HTERT RPE-1 (cell line): ENCODE measurements at regions not wholly inside any gene's neighbourhood (a gene's known extent, or its start where the extent isn't known, plus 50 kb on each side); places are given as distances from the start of the nearest gene placed in this dataset.

Source experiments
- in situ Hi-C: fragments of 300-500 bp; cut with MboI; formaldehyde crosslinking; loops from 4 replicates; pipeline ENCODE4 v1.14.3; 2020; ENCODE audit warnings: low sequenced_read_pairs

DNA sequence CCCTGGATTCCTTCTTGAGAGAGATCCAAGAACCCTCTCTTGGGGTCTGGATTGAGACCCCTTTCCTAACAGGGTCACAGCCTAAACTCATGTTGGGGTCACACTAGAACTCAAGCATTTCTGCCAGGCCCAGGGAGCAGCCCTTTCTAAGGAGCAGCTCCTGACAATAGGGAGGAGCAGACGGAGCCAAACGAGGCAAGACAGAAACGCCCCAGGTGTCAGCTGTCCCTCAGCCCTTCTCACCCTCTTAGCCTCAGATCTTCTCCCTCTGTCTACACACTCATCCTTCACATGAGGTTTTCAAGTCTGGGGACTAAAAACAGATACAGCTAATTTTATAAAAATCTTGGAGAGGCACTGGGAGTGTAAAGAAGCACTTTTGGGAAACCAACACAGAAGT is 157.2 kb downstream of the SOCS6 start:
- in situ Hi-C loops: loop anchor here (25.0 kb wide), 1 partner anchor 259 kb away; no protein-coding TSS in a partner anchor

DNA sequence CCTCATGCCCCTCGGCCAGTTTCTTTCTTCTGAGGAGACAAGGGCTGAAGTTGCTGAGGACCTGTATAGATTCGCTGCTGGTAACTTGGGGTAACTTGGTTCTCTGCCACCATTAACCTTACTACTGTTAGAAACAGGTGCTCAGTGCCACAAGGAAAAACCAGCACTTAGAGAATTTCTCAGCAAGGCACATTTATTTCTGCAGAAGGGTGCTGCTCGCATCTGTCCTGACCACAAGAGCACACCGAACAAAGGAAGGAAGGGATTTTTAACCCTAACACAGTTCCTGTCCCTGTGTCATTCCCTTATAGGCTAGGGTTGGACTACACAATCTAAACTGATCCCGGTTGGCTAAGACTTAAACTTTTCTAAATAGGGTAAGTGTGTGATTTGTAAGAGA is 154.1 kb downstream of the SOCS6 start:
- in situ Hi-C loops: loop anchor here (25.0 kb wide), 1 partner anchor 256 kb away; no protein-coding TSS in a partner anchor

DNA sequence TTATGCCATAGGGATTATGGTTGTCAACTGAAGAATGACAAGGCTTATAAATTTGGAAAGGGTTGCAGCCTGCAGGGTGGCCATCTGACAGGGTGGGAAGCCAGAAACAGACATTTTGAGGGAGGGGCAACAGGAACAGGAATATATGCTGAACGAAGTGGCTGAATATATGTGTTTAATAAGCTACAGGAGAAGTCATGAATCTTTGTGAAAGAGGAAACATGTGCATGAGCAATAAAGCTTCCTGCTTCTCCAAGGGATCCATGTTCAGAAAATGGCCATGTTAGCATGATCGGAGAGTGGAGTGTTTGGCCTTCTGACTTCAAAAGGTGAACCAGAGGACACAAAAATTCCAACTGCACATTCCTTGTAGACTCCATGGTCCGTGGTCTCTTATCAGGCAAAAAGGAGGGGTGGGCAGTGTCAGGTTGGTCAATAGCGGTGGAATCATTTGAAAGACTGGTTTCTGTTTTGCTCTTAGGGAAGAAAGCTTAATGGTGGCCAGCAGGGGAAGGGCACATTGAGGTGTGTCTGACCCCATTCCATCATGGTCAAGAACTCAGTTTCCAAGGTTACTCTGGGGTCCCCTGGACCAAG is 144.1 kb downstream of the SOCS6 start:
- in situ Hi-C loops: loop anchor here (25.0 kb wide), 1 partner anchor 246 kb away; no protein-coding TSS in a partner anchor

DNA sequence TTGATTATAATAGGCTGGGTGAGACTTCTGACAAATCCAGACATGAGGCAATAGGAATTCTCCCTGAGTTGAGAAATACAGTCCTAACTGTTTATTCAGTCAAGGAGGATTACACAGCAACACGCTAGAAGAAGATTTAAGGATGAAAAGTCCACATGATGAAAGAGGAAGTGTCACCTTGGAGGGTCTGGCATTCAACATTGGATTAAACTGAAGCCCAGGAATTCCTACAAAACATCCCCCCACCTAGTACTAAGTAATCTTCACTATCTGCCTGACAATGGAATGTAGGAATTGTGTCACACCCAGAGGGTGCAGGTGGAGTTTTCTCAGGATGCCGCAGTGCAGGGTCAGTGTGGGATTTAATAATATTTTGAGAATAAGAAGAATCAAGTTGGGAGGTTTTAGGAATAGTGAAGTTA is 142.4 kb downstream of the SOCS6 start:
- in situ Hi-C loops: loop anchor here (25.0 kb wide), 1 partner anchor 244 kb away; no protein-coding TSS in a partner anchor

DNA sequence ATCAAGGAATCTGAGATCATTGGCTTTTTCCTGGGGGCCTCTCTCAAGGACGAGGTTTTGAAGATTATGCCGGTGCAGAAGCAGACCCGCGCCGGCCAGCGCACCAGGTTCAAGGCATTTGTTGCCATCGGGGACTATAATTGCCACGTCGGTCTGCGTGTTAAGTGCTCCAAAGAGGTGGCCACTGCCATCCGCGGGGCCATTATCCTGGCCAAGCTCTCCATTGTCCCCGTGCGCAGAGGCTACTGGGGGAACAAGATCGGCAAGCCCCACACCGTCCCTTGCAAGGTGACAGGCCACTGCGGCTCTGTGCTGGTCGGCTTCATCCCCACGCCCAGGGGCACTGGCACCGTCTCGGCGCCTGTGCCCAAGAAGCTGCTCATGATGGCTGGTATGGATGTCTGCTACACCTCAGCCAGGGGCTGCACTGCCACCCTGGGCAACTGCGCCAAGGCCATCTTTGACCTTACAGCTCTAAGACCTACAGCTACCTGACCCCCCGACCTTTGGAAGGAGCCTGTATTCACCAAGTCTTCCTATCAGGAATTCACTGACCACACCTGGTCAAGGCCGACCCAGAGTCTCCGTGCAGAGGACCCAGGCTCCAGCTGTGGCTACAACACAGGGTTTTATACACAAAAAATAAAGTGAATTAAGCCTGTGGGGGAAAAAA is 141.8 kb downstream of the SOCS6 start:
- in situ Hi-C loops: loop anchor here (25.0 kb wide), 1 partner anchor 243 kb away; no protein-coding TSS in a partner anchor

DNA sequence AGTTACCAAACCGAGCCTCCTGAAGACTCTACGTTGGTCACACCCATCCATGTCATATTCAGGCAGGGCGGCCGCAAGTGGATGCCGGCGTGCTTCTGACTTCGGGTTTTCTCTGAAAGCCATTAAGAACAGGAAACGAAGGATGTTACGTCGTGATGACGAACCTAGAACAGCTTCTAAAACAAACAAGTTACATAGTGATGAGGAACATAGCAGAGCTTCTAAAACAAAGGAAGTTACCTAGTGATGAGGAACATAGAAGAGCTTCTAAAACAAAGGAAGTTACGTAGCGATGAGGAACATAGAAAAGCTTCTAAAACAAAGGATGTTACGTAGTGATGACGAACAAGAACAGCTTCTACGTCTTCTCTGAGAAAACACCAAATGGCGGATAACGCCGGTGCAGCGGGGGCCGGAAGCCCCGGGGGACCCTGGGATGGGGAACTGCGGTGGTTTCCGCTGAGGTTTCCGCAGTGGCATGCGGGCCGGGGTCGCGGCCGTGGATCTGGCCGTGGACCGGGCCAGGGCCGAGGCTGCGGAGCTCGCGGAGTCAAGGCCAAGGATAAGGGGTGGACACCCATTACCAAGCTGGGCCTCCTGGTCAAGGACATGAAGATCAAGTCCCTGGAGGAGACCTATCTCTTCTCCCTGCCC is 141.1 kb downstream of the SOCS6 start:
- in situ Hi-C loops: loop anchor here (25.0 kb wide), 1 partner anchor 243 kb away; no protein-coding TSS in a partner anchor

DNA sequence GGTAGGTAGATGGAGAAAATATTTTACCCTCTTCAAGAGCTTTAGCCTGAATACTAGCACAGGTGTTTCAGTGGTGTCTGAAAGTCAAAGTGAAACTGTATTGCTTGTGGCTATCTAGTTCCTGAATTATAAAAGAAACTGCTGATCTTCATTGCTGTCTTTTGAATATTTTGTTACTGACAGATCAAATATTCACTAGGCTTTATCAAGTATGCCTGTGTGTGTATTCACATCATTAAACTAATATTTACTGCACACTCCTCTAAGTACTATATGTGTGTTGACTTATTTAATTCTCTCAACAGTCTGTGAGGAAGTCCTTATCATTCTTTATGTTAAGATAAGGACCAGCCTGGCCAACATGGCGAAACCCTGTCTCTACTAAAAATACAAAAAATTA is 139.6 kb downstream of the SOCS6 start:
- in situ Hi-C loops: loop anchor here (25.0 kb wide), 1 partner anchor 241 kb away; no protein-coding TSS in a partner anchor

DNA sequence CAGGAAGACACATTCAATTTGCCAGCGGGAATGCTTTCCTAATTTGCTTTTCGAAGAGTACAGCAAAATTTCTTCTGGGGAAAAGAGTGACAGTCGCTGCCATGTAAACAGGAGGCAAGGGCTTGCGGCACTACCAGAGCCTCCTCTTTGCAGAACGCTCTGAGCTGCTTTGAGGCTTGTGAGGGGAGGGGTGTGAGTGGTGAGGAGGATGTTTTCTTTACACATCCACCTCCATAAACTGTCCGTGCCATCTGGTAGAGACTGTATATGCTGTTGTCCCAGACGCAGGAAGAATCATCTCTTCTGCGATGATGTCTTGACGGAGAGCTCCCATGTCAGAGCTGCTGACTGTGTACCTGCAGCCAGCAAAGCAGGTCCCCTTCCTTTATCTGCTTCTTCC is 138.0 kb downstream of the SOCS6 start:
- in situ Hi-C loops: loop anchor here (25.0 kb wide), 1 partner anchor 240 kb away; no protein-coding TSS in a partner anchor

DNA sequence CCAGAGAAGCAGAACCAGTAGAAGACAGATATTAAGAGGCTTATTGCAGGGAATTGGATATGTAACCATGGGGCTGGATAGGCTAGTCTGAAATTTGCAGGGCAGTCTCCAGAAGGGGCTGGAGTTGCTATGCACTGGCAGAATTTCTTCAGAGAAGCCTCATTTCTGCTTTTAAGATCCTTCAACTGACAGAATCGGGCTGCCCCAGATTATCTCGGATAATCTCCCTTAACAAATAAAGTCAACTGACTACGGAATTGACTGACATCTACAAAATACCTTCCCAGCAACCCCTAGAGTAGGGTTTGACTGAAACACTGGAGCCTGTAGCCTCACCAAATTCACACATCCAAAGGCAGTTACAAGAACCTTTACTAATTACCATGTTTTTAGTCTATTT is 136.4 kb downstream of the SOCS6 start:
- in situ Hi-C loops: loop anchor here (25.0 kb wide), 1 partner anchor 238 kb away; no protein-coding TSS in a partner anchor

DNA sequence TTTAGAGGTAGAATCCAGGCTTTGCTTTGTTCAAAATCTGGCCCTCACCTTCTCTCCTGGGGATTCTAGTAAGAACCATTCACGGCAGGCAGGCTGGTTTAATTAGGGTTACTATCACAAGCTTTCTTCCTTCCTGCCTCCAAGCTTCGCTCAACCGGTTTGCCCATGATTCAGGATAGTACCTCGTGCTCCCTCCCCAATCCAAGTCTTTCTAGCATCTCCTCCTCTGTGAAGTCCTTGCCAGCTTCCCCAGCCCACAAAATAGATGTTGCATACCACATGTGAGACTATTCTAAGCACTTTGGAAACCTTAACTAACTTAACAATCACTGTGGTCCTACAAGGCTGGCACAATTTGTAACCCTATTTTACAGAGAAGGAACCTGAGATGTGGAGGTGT is 135.1 kb downstream of the SOCS6 start:
- in situ Hi-C loops: no loop called here

DNA sequence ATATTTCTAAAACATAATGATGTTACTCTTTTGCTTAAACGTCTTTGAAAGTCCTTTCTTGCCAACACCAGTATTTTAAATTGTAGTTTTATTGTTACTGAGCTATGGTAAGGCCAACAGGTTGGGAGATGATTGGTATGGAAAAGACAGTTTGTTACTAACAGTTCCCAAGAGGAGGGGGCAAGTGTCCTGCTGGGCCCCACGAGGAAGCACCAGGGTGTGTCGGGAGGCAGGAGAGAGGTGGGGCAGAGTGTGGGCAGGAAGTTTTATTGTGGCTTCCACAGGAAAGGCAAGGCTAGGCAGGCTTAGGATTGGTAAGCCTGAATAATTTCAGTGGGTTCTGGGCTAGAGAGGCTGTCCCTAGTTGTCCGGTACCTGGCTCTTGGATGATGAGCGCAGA is 134.3 kb downstream of the SOCS6 start:
- in situ Hi-C loops: no loop called here

DNA sequence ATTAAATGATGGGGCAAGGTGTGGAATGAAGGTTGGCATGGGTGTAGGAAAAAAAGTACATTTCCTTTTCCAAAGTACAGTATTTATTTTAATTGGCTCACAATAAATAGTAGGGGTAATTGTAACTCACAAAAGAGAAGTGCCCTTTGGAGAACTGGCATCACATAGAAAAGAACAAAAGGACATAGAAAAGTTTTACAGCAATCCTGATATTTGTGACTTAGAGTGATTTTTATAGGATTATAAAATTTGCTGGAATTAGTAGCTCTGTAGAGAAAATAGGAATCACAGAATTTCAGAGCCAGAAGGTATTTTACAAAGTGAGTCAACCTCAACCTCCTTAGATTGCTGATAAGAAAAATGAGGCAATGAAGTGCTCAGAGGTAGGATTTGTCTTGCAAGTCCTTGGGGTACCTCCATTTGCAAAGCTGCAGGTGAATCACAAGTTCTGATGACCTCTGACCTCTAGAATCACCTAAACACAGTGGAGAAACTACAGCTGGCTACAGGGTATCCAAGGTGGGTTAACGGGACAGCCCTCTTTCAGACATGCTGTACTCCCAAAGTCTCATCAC is 133.6 kb downstream of the SOCS6 start:
- in situ Hi-C loops: no loop called here

DNA sequence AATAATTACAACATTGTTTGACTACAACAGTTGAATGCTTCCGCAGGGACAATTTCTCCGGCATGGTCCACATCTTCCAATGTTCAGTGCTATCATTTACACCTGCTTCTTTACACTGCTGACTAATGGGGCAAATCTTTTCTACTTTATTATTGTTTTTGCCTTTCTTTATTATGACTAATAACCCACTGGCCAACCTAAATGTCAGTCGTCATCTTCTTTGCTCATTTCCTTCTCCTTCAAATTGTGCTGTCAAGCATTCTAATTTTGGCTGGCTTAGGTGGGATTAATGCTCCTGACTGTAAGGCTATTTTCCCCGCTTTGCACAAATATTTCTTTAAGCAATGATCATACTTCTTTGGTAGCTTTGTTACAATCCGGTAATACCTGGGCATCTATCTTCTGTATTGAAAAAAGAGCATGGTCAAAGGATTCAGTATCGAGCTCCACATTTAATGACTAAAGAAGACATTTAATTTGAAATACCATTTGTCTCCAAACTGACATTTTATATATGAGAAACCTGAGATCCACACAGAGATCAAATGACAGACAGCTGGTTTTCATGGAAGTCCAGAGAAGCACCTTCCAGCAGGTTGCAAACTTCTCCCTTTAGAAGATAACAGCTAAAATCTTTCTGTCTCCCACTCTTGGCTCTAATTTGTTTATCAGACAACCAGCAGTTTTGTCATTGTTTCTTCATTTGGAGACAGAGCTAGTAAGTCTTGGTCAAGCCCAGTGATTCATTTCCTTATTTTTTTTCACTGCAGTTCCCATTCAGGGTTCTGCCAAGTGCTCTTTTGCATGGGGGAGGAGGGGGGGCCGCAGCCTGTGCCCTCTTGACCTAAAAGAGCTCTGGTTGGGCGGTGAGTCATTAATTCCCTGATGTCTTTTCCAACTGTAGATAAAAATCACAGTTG is 132.9 kb downstream of the SOCS6 start:
- in situ Hi-C loops: no loop called here

DNA sequence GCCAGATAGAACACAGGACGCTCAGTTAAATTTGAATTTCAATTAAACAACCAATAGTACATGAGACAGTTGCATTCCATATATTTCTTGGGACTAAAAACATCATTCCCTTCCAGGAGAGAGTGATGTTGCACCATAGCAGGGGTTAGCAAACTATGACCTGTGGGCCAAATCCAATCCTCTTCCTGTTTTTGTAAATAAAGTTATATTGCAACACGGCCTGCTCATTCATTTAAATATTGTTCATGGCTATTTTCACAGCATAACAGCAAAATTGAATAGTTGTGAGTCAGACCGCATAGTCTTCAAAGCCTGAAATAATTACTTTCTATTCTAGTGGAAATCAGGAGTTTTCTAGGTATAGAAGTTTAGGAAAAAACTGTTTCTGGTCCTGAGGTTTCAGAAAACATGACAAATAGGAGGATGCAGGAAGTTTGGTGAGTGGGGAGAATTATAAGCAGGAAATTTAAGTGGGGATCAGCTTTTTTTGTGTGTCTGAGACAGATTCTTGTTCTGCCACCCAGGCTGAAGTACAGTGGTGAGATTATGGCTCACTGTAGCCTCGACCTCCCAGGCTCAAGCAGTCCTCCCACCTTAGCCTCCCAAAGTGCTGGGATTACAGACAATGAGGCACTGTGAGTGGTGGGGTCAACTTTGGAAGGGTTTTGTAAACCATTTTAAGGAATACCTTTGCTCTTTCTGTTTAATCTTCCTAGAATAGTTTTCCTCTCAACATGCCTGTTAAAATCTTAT is 131.5 kb downstream of the SOCS6 start:
- in situ Hi-C loops: no loop called here

DNA sequence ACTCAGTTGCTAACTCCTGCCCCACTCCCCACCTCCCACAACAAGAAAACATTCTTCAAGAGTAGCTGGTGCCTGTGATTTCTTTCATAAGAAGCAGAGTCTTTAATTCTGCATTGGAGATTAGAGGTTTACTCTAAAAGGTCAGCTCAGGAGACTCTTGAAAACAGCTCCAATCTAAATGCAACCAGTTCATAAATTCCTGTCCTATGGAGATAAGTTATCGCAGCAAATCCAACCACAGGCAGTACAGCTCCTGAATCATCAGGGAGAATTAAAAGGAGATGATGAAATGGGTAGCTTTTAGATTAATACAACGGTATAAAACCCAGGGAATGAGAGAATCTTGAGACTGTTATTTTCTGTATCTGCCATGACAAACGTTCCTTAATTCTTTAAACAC is 130.7 kb downstream of the SOCS6 start:
- in situ Hi-C loops: no loop called here

DNA sequence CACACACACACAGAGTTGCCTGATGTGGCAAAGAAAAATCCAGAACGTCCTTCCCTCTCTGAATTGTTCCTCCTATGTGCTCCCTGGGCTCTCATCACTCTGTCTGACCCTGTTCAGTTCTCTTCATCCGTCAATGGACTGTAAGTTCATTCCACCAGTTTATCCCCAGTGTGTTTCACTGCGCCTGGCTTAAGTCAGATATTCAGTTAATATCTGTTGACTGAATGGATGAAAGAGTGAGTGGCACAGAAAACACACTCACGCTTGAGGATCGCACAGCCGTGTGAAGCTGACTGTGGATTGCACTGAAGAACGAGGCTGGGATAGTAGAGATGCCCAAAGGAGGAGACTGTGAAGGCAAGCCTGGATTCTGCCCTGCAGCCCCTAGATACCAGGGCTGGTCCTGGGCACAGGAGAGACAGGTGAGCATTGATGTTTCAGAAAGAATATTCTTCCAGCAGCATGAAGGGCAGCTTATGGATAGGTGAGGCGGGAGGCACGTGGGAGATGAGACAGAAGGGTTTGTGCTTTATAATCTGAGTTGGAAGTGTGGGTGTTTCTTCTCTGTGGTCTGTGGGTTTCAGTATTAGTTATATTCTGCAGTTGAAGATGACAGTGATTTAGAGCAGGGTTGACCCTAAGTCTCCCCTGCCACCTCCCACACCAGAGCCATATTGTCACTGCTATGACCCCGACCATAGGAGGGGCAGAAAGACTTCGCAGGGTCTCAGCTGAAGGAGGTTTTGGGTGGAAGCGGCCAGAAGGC is 129.9 kb downstream of the SOCS6 start:
- in situ Hi-C loops: no loop called here

DNA sequence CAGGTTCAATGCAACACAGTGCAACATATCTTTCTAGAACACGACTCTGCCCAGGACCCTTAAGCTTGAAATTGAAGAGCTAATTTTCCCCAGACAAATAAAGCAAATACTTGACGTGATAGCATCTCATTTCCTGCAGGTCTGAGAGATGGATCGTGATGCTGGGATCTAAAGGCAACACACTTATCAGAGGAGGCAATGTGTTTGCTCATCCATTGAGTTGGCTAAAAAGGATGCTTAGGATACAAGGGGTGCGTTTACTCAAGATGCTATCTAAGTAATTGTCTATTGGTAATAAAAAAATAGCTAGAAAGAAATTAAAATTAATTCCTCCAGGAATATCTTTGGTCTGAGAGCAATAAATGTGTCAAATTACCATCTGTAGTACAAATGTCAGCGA is 129.0 kb downstream of the SOCS6 start:
- in situ Hi-C loops: no loop called here

DNA sequence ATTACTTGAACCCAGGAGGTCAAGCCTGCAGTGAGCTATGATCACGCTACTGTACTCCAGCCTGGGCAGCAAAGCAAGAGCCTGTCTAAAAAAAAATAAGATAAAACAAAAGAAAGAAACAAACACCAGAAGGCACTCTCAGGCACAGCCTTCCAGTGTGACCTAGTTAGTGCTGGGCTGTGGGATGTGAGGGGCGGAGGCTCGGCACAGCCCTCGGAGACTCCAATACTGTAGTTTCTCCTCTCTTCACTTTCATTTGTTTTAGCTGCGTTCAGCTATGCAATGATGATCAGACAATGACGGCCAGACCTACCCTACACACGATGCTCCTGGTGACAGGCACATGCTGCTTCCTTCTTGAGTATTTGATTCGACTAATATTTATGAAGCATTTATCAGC is 127.7 kb downstream of the SOCS6 start:
- in situ Hi-C loops: no loop called here
